ENCODE measurements at regions not wholly inside any gene's neighbourhood (a gene's known extent, or its start where the extent isn't known, plus 50 kb on each side); places are given as distances from the start of the nearest gene placed in this dataset.

- no peak for TF ChIP-seq RBFOX2 (IDR thresholded peaks at IDR 0.05; ENCODE audit: low read depth, low read length)
- no peak for TF ChIP-seq ATF2 (CRISPR knock-in tag; IDR thresholded peaks at IDR 0.05)
- TF ChIP-seq CTCF (IDR thresholded peaks at IDR 0.05 in 2 of 3, conservative IDR thresholded peaks at IDR 0.05 in 1 of 3; ENCODE audit: insufficient read depth in 2 of 3, low read depth in 1 of 3, low read length in 3 of 3), result no peak
- no peak for TF ChIP-seq ETS2 (tag; IDR thresholded peaks at IDR 0.05; ENCODE audit: borderline replicate concordance, poor library complexity, severe bottlenecking)
- TF ChIP-seq NFATC3 (IDR thresholded peaks at IDR 0.05), result no peak
- TF ChIP-seq KDM1A (IDR thresholded peaks at IDR 0.05), result no peak
- no peak for TF ChIP-seq NFYB (IDR thresholded peaks at IDR 0.05; ENCODE audit: extremely low read depth, insufficient read length)
- TF ChIP-seq POLR2AphosphoS5 (IDR thresholded peaks at IDR 0.05; ENCODE audit: control insufficient read depth, insufficient read depth, low read depth, low read length), result no peak
- TF ChIP-seq ATF7 (IDR thresholded peaks at IDR 0.05), result no peak
- TF ChIP-seq HDAC2 (IDR thresholded peaks at IDR 0.05), result no peak
- TF ChIP-seq YY1 (IDR thresholded peaks at IDR 0.05; ENCODE audit: borderline replicate concordance in 1 of 3, control insufficient read depth in 1 of 3, extremely low read depth in 1 of 3, insufficient read depth in 3 of 3, insufficient read length in 1 of 3, insufficient replicate concordance in 2 of 3, low read depth in 1 of 3, low read length in 2 of 3), result no peak
Observed at GRCh38 chr2:71807581-71808451, 339.8 kb downstream of the CYP26B1 start.

All from K562 (cell line).